ENCODE measurements at regions not wholly inside any gene's neighbourhood (a gene's known extent, or its start where the extent isn't known, plus 50 kb on each side); places are given as distances from the start of the nearest gene placed in this dataset.

GRCh38 chr7:68619526-68619925 is 978.7 kb upstream of the AUTS2 start:
- TF ChIP-seq CTCF (conservative IDR thresholded peaks at IDR 0.05; ENCODE audit: low read depth, low read length) = no peak
- TF ChIP-seq EZH2 (IDR thresholded peaks at IDR 0.05; ENCODE audit: low read length, unreplicated experiment) = no peak
- no peak for TF ChIP-seq EZH2phosphoT487 (IDR thresholded peaks at IDR 0.05; ENCODE audit: borderline replicate concordance, low read length)
